ENCODE measurements at regions not wholly inside any gene's neighbourhood (a gene's known extent, or its start where the extent isn't known, plus 50 kb on each side); places are given as distances from the start of the nearest gene placed in this dataset.

GRCh38 chr3:29141197-29141917 is 139.5 kb upstream of the RBMS3 start:
- no peak for DNase-seq (ENCODE audit: low spot score in 2 of 2)
- 36% methylated on average over 4 of the region's 4 CpGs for WGBS

GRCh38 chr3:29141918-29142275 is 139.0 kb upstream of the RBMS3 start:
- no peaks in the 10 kb centered on the region for H3K36me3 ChIP-seq
- TF ChIP-seq POLR2A (IDR thresholded peaks at IDR 0.05), result no peak
- TF ChIP-seq CTCF (IDR thresholded peaks at IDR 0.05), result no peak
- TF ChIP-seq POLR2AphosphoS5 (IDR thresholded peaks at IDR 0.05), result no peak
- TF ChIP-seq EP300 (IDR thresholded peaks at IDR 0.05), result no peak
- no peak for DNase-seq (ENCODE audit: low spot score in 2 of 2)
- no peaks in the 10 kb centered on the region for H3K4me1 ChIP-seq
- no peaks in the 10 kb centered on the region for H3K9me3 ChIP-seq
- no peak overlapping the region for H3K4me3 ChIP-seq
- H3K27ac ChIP-seq, result no peak overlapping the region
- 50% methylated on average over 2 of the region's 2 CpGs for WGBS
- H3K27me3 ChIP-seq, result no peaks in the 10 kb centered on the region

More at GRCh38 chr3:29141197-29141917, 139.5 kb upstream of the RBMS3 start:
- Histone ChIP-seq H3K9me3 (no peaks in the 10 kb centered on the region), H3K4me3 (no peak overlapping the region), H3K27ac (no peak overlapping the region), H3K27me3 (no peaks in the 10 kb centered on the region), H3K4me1 (no peaks in the 10 kb centered on the region), H3K36me3 (no peaks in the 10 kb centered on the region)
- no peak for TF ChIP-seq POLR2A (IDR thresholded peaks at IDR 0.05)
- TF ChIP-seq EP300 (IDR thresholded peaks at IDR 0.05), result no peak
- TF ChIP-seq CTCF (IDR thresholded peaks at IDR 0.05), result no peak
- no peak for TF ChIP-seq POLR2AphosphoS5 (IDR thresholded peaks at IDR 0.05)

- WGBS, result 97% methylated on average over 3 of the region's 3 CpGs
- H3K4me3 ChIP-seq, result no peak overlapping the region
Observed at GRCh38 chr3:29143151-29143550, 137.7 kb upstream of the RBMS3 start.

GRCh38 chr3:29144361-29144760 is 136.5 kb upstream of the RBMS3 start:
- 41% methylated on average over 3 of the region's 3 CpGs for WGBS
- DNase-seq (ENCODE audit: low spot score in 2 of 2), result no peak

More at GRCh38 chr3:29143151-29143550, 137.7 kb upstream of the RBMS3 start:
- no peak overlapping the region for H3K27ac ChIP-seq
- H3K27me3 ChIP-seq, result no peaks in the 10 kb centered on the region
- H3K4me1 ChIP-seq, result no peaks in the 10 kb centered on the region
- no peaks in the 10 kb centered on the region for H3K36me3 ChIP-seq
- TF ChIP-seq CTCF (IDR thresholded peaks at IDR 0.05) (no peak), POLR2AphosphoS5 (IDR thresholded peaks at IDR 0.05) (no peak), EP300 (IDR thresholded peaks at IDR 0.05) (no peak), POLR2A (IDR thresholded peaks at IDR 0.05) (no peak)
- H3K9me3 ChIP-seq, result no peaks in the 10 kb centered on the region
- no peak for DNase-seq (ENCODE audit: low spot score in 2 of 2)

More at GRCh38 chr3:29144361-29144760, 136.5 kb upstream of the RBMS3 start:
- Histone ChIP-seq H3K27me3 (no peaks in the 10 kb centered on the region), H3K4me3 (no peak overlapping the region), H3K9me3 (no peaks in the 10 kb centered on the region), H3K36me3 (no peaks in the 10 kb centered on the region), H3K4me1 (no peaks in the 10 kb centered on the region), H3K27ac (no peak overlapping the region)
- TF ChIP-seq CTCF (IDR thresholded peaks at IDR 0.05), result no peak
- TF ChIP-seq POLR2AphosphoS5 (IDR thresholded peaks at IDR 0.05), result no peak
- TF ChIP-seq EP300 (IDR thresholded peaks at IDR 0.05), result no peak
- TF ChIP-seq POLR2A (IDR thresholded peaks at IDR 0.05), result no peak
